WTC11 (cell line): ENCODE measurements at regions not wholly inside any gene's neighbourhood (a gene's known extent, or its start where the extent isn't known, plus 50 kb on each side); places are given as distances from the start of the nearest gene placed in this dataset.

Experiments
- ATAC-seq: fragments of 200-7000 bp; cut with Tn5 transposase; 2 replicates; pipeline ENCODE4 v1.10.0; 2021; ENCODE audit warnings: mild to moderate bottlenecking, moderate library complexity
- CTCF ChIA-PET: fragments of 300-600 bp; sonication (Branson Sonifier 250); formaldehyde crosslinking; loops from one replicate; lab custom pipeline; 2021; ENCODE audit warnings: antibody characterized with exemption; lab: Charles Lee
- POLR2A ChIA-PET: fragments of 350-600 bp; sonication (Branson Sonifier 250); formaldehyde crosslinking; loops from one replicate; lab custom pipeline; 2021; ENCODE audit warnings: antibody characterized with exemption; lab: Charles Lee
- DNase-seq: peaks from one replicate; pipeline ENCODE4 v3.0.0; 2021; ENCODE audit warnings: low spot score
- H3K27ac Mint-ChIP-seq: 2 replicates; pipeline ENCODE4 v1.8.0; 2021; ENCODE audit warnings: mixed read lengths
- H3K27me3 Mint-ChIP-seq: 2 replicates; pipeline ENCODE4 v1.8.0; 2021; ENCODE audit warnings: low read depth, mild to moderate bottlenecking, moderate library complexity, mixed read lengths
- H3K36me3 Mint-ChIP-seq: 2 replicates; pipeline ENCODE4 v1.8.0; 2021; ENCODE audit warnings: mixed read lengths
- H3K4me1 Mint-ChIP-seq: 2 replicates; pipeline ENCODE4 v1.8.0; 2022; ENCODE audit warnings: mixed read lengths
- H3K4me3 Mint-ChIP-seq: 2 replicates; pipeline ENCODE4 v1.8.0; 2021; ENCODE audit warnings: mild to moderate bottlenecking, moderate library complexity, mixed read lengths
- H3K9me3 Mint-ChIP-seq: 2 replicates; pipeline ENCODE4 v1.8.0; 2021; ENCODE audit warnings: mixed read lengths
- FOXP1 ChIP-seq: sonication (generic); formaldehyde crosslinking; IDR thresholded peaks from 2 replicates; pipeline ENCODE4 v1.8.0; 2022; ENCODE audit warnings: missing genetic modification reagents, mild to moderate bottlenecking, moderate library complexity, borderline replicate concordance
- GRHL2 ChIP-seq: fragments of 250-450 bp; sonication (Bioruptor Pico); IDR thresholded peaks from 2 replicates; pipeline ENCODE4 v1.8.0; 2022; ENCODE audit warnings: mild to moderate bottlenecking, moderate library complexity; ENCODE audit not compliant: insufficient replicate concordance, severe bottlenecking
- NFATC4 ChIP-seq: fragments of 250-450 bp; sonication (Bioruptor Pico); IDR thresholded peaks from 2 replicates; pipeline ENCODE4 v1.9.0; 2021; ENCODE audit warnings: mild to moderate bottlenecking
- NR3C1 ChIP-seq: sonication (generic); formaldehyde crosslinking; conservative IDR thresholded peaks from 2 replicates; pipeline ENCODE4 v1.8.1; 2023; ENCODE audit warnings: low read depth, mild to moderate bottlenecking, missing genetic modification reagents
- ZBTB21 ChIP-seq: sonication (generic); formaldehyde crosslinking; IDR thresholded peaks from 2 replicates; pipeline ENCODE4 v1.8.1; 2023; ENCODE audit warnings: mild to moderate bottlenecking, missing genetic modification reagents, borderline replicate concordance
- ZNF121 ChIP-seq: sonication (generic); formaldehyde crosslinking; IDR thresholded peaks from 2 replicates; pipeline ENCODE4 v1.8.0; 2023; ENCODE audit warnings: missing genetic modification reagents
- ZNF317 ChIP-seq: sonication (generic); formaldehyde crosslinking; IDR thresholded peaks from 2 replicates; pipeline ENCODE4 v1.8.1; 2023; ENCODE audit warnings: low read depth, mild to moderate bottlenecking, moderate library complexity, missing genetic modification reagents, borderline replicate concordance
- TF ChIP-seq, protein P1 (sequence below): sonication (generic); formaldehyde crosslinking; IDR thresholded peaks from 2 replicates; pipeline ENCODE4 v1.8.0; 2023; ENCODE audit warnings: missing genetic modification reagents, mild to moderate bottlenecking, borderline replicate concordance
- TF ChIP-seq, protein P2 (sequence below): fragments of 250-450 bp; sonication (Bioruptor Pico); IDR thresholded peaks from 2 replicates; pipeline ENCODE4 v1.9.0; 2021; ENCODE audit warnings: mild to moderate bottlenecking
- TF ChIP-seq, protein P3 (sequence below): sonication (generic); formaldehyde crosslinking; IDR thresholded peaks from 2 replicates; pipeline ENCODE4 v1.8.1; 2023; ENCODE audit warnings: mild to moderate bottlenecking, missing genetic modification reagents, borderline replicate concordance
- TF ChIP-seq, protein P4 (sequence below): sonication (generic); formaldehyde crosslinking; IDR thresholded peaks from 2 replicates; pipeline ENCODE4 v1.8.1; 2023; ENCODE audit warnings: mild to moderate bottlenecking, missing genetic modification reagents, moderate library complexity
- TF ChIP-seq, protein P5 (sequence below): sonication (generic); formaldehyde crosslinking; IDR thresholded peaks from 2 replicates; pipeline ENCODE4 v1.8.1; 2022; ENCODE audit warnings: mild to moderate bottlenecking, missing genetic modification reagents, moderate library complexity, borderline replicate concordance
- TF ChIP-seq, protein P6 (sequence below): sonication (generic); formaldehyde crosslinking; IDR thresholded peaks from 2 replicates; pipeline ENCODE4 v1.8.0; 2022; ENCODE audit warnings: mild to moderate bottlenecking, missing genetic modification reagents
- TF ChIP-seq, protein P7 (sequence below): sonication (generic); formaldehyde crosslinking; IDR thresholded peaks from 2 replicates; pipeline ENCODE4 v1.8.1; 2023; ENCODE audit warnings: mild to moderate bottlenecking, missing genetic modification reagents, moderate library complexity

DNA sequence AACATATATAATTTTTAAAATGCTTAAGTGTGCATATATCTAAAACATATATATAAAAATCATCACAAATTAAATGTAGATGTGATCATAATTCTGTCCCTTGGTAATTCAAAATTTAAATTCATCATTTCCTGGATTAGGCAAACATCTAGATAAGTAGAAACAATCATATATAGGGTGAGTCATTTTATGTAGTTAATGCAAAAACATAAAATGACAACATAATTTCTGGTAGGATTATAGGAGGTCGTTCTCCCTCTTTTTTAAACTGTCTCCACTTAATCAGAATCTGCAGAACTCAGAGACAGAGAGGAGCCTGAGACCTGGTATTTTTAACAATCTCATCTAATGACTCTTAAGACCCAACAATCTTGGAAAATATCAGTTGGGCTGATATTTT is 333.4 kb downstream of the KCTD12 start:
- DNase-seq (no peak), ATAC-seq (no peak)
- ChIA-PET CTCF (no interaction called here), POLR2A (no interaction called here)
- H3K27me3 Mint-ChIP-seq = no peaks in the 10 kb centered on the region
- no peak overlapping the region for H3K4me3 Mint-ChIP-seq
- no peaks in the 10 kb centered on the region for H3K9me3 Mint-ChIP-seq
- H3K36me3 Mint-ChIP-seq = no peaks in the 10 kb centered on the region
- TF ChIP-seq FOXP1 (CRISPR knock-in tag) = no peak
- TF ChIP-seq, protein P1, sequence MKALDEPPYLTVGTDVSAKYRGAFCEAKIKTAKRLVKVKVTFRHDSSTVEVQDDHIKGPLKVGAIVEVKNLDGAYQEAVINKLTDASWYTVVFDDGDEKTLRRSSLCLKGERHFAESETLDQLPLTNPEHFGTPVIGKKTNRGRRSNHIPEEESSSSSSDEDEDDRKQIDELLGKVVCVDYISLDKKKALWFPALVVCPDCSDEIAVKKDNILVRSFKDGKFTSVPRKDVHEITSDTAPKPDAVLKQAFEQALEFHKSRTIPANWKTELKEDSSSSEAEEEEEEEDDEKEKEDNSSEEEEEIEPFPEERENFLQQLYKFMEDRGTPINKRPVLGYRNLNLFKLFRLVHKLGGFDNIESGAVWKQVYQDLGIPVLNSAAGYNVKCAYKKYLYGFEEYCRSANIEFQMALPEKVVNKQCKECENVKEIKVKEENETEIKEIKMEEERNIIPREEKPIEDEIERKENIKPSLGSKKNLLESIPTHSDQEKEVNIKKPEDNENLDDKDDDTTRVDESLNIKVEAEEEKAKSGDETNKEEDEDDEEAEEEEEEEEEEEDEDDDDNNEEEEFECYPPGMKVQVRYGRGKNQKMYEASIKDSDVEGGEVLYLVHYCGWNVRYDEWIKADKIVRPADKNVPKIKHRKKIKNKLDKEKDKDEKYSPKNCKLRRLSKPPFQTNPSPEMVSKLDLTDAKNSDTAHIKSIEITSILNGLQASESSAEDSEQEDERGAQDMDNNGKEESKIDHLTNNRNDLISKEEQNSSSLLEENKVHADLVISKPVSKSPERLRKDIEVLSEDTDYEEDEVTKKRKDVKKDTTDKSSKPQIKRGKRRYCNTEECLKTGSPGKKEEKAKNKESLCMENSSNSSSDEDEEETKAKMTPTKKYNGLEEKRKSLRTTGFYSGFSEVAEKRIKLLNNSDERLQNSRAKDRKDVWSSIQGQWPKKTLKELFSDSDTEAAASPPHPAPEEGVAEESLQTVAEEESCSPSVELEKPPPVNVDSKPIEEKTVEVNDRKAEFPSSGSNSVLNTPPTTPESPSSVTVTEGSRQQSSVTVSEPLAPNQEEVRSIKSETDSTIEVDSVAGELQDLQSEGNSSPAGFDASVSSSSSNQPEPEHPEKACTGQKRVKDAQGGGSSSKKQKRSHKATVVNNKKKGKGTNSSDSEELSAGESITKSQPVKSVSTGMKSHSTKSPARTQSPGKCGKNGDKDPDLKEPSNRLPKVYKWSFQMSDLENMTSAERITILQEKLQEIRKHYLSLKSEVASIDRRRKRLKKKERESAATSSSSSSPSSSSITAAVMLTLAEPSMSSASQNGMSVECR (CRISPR knock-in tag) = no peak
- TF ChIP-seq, protein P2, sequence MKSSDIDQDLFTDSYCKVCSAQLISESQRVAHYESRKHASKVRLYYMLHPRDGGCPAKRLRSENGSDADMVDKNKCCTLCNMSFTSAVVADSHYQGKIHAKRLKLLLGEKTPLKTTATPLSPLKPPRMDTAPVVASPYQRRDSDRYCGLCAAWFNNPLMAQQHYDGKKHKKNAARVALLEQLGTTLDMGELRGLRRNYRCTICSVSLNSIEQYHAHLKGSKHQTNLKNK (CRISPR knock-in tag) = no peak
- TF ChIP-seq, protein P3, sequence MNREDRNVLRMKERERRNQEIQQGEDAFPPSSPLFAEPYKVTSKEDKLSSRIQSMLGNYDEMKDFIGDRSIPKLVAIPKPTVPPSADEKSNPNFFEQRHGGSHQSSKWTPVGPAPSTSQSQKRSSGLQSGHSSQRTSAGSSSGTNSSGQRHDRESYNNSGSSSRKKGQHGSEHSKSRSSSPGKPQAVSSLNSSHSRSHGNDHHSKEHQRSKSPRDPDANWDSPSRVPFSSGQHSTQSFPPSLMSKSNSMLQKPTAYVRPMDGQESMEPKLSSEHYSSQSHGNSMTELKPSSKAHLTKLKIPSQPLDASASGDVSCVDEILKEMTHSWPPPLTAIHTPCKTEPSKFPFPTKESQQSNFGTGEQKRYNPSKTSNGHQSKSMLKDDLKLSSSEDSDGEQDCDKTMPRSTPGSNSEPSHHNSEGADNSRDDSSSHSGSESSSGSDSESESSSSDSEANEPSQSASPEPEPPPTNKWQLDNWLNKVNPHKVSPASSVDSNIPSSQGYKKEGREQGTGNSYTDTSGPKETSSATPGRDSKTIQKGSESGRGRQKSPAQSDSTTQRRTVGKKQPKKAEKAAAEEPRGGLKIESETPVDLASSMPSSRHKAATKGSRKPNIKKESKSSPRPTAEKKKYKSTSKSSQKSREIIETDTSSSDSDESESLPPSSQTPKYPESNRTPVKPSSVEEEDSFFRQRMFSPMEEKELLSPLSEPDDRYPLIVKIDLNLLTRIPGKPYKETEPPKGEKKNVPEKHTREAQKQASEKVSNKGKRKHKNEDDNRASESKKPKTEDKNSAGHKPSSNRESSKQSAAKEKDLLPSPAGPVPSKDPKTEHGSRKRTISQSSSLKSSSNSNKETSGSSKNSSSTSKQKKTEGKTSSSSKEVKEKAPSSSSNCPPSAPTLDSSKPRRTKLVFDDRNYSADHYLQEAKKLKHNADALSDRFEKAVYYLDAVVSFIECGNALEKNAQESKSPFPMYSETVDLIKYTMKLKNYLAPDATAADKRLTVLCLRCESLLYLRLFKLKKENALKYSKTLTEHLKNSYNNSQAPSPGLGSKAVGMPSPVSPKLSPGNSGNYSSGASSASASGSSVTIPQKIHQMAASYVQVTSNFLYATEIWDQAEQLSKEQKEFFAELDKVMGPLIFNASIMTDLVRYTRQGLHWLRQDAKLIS = no peak
- TF ChIP-seq, protein P4, sequence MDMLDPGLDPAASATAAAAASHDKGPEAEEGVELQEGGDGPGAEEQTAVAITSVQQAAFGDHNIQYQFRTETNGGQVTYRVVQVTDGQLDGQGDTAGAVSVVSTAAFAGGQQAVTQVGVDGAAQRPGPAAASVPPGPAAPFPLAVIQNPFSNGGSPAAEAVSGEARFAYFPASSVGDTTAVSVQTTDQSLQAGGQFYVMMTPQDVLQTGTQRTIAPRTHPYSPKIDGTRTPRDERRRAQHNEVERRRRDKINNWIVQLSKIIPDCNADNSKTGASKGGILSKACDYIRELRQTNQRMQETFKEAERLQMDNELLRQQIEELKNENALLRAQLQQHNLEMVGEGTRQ (CRISPR knock-in tag) = no peak
- no peak for TF ChIP-seq NFATC4 (CRISPR knock-in tag)
- no peak for TF ChIP-seq NR3C1 (CRISPR knock-in tag)
- TF ChIP-seq, protein P5, sequence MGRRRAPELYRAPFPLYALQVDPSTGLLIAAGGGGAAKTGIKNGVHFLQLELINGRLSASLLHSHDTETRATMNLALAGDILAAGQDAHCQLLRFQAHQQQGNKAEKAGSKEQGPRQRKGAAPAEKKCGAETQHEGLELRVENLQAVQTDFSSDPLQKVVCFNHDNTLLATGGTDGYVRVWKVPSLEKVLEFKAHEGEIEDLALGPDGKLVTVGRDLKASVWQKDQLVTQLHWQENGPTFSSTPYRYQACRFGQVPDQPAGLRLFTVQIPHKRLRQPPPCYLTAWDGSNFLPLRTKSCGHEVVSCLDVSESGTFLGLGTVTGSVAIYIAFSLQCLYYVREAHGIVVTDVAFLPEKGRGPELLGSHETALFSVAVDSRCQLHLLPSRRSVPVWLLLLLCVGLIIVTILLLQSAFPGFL (CRISPR knock-in tag) = no peak
- TF ChIP-seq, protein P6, sequence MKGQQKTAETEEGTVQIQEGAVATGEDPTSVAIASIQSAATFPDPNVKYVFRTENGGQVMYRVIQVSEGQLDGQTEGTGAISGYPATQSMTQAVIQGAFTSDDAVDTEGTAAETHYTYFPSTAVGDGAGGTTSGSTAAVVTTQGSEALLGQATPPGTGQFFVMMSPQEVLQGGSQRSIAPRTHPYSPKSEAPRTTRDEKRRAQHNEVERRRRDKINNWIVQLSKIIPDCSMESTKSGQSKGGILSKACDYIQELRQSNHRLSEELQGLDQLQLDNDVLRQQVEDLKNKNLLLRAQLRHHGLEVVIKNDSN (CRISPR knock-in tag) = no peak
- no peak for TF ChIP-seq ZNF317 (CRISPR knock-in tag)
- no peak for TF ChIP-seq GRHL2 (CRISPR knock-in tag)
- no peak overlapping the region for H3K27ac Mint-ChIP-seq
- no peaks in the 10 kb centered on the region for H3K4me1 Mint-ChIP-seq

DNA sequence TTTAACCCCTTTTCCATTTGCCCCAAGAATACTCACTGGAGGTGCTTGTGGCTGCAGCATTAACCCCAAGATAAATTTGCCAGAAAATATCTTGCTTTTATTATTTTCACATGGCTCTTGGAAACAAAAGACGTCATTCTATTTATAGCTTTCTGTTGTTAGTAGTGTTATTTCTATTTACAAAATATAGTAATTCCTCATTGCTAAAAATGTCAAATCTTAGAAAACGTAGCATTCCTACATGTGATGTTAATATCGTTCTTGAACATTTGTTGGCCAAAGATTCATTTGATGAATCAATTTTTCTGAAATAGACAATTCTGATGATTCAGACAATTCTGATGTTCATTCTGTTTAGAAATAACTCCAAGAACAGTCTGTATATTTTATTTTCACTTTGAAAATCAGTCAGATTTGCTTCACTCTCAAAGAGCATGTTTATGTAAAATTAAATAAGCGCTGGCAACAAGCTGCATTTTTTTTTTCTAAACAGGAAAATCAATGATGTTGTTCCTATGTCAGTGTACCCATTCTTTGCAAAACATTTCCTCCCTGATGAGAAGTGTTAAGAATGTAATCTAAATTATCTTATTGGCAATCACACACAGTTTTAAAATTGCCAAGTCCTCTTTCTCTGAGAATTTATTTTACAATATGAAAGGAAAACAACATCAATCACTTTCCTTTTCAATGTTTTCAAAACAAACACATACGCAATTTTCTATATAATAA is 334.0 kb downstream of the KCTD12 start:
- TF ChIP-seq ZNF121 (CRISPR knock-in tag) = no peak
- TF ChIP-seq ZBTB21 = no peak
- TF ChIP-seq, protein P3 = no peak
- TF ChIP-seq, protein P7, sequence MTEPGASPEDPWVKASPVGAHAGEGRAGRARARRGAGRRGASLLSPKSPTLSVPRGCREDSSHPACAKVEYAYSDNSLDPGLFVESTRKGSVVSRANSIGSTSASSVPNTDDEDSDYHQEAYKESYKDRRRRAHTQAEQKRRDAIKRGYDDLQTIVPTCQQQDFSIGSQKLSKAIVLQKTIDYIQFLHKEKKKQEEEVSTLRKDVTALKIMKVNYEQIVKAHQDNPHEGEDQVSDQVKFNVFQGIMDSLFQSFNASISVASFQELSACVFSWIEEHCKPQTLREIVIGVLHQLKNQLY (CRISPR knock-in tag) = no peak
- no peaks in the 10 kb centered on the region for H3K36me3 Mint-ChIP-seq
- H3K4me3 Mint-ChIP-seq = no peak overlapping the region
- H3K27ac Mint-ChIP-seq = no peak overlapping the region
- no peaks in the 10 kb centered on the region for H3K9me3 Mint-ChIP-seq
- H3K4me1 Mint-ChIP-seq = no peaks in the 10 kb centered on the region
- ChIA-PET POLR2A (no interaction called here), CTCF (no interaction called here)
- ATAC-seq = no peak
- H3K27me3 Mint-ChIP-seq = no peaks in the 10 kb centered on the region
- DNase-seq = no peak
